GM12891 (cell line): ENCODE measurements at regions not wholly inside any gene's neighbourhood (a gene's known extent, or its start where the extent isn't known, plus 50 kb on each side); places are given as distances from the start of the nearest gene placed in this dataset.

ENCODE experiments used
- POU2F2 ChIP-seq: IDR thresholded peaks from 2 replicates; pipeline ENCODE4 v1.6.1; 2011; ENCODE audit warnings: low read depth, mild to moderate bottlenecking, control low read depth, low read length, moderate library complexity
- SPI1 ChIP-seq: IDR thresholded peaks from 2 replicates; pipeline ENCODE4 v1.6.1; 2011; ENCODE audit warnings: low read depth, low read length, control low read depth

- TF ChIP-seq SPI1 (no peak), POU2F2 (no peak)
These were observed 142.4 kb upstream of the TNFAIP3 start for GRCh38 chr6:137724495-137725211.
